Tibial nerve (tissue), 4 donors: ENCODE measurements at regions not wholly inside any gene's neighbourhood (a gene's known extent, or its start where the extent isn't known, plus 50 kb on each side); places are given as distances from the start of the nearest gene placed in this dataset.

Experiments
- CTCF ChIP-seq, 5 experiments: fragments of 200-600 bp in 3 of 5; fragments of 450-650 bp in 2 of 5; sonication (generic) in 3 of 5; IDR thresholded peaks; one replicate each; pipeline ENCODE4 v1.5.1; 2016 to 2019; ENCODE audit warnings: antibody characterized with exemption in 5 of 5, mild to moderate bottlenecking in 3 of 5, moderate library complexity in 2 of 5
- EP300 ChIP-seq, 2 donors: sonication (generic); formaldehyde crosslinking; IDR thresholded peaks; one replicate each; pipeline ENCODE4 v1.6.1; 2017; ENCODE audit warnings: antibody characterized with exemption in 2 of 2, mild to moderate bottlenecking in 1 of 2
- POLR2A ChIP-seq, 2 donors: fragments of 450-650 bp; IDR thresholded peaks; one replicate each; pipeline ENCODE4 v1.6.1; 2017; ENCODE audit warnings: antibody characterized with exemption in 2 of 2, mild to moderate bottlenecking in 2 of 2, moderate library complexity in 2 of 2

GRCh38 chr7:91752102-91752501, 128.4 kb downstream of the MTERF1 start:
- TF ChIP-seq CTCF (IDR thresholded peaks at IDR 0.05): no peak
- no peak for TF ChIP-seq POLR2A (IDR thresholded peaks at IDR 0.05)
- no peak for TF ChIP-seq EP300 (IDR thresholded peaks at IDR 0.05)
